ENCODE measurements at regions not wholly inside any gene's neighbourhood (a gene's known extent, or its start where the extent isn't known, plus 50 kb on each side); places are given as distances from the start of the nearest gene placed in this dataset.

- peaks cover 29% of the 10 kb centered on the region for H3K36me3 Mint-ChIP-seq
- H3K27me3 Mint-ChIP-seq (ENCODE audit: low read depth): peaks cover 7% of the 10 kb centered on the region; the same call in 1 of the 2 replicates
- no peak overlapping the region for H3K27ac Mint-ChIP-seq
- peaks cover 51% of the 10 kb centered on the region for H3K9me3 Mint-ChIP-seq
- DNase-seq (ENCODE audit: low spot score): peak; percentile 63
- peak; percentile 95 for ATAC-seq
- no peak for TF ChIP-seq TCF7 (CRISPR knock-in tag; IDR thresholded peaks at IDR 0.05; ENCODE audit: low read depth)
- TF ChIP-seq ZNF425 (CRISPR knock-in tag; conservative IDR thresholded peaks at IDR 0.05): no peak
- no peak for TF ChIP-seq AR (CRISPR knock-in tag; IDR thresholded peaks at IDR 0.05)
- no peaks in the 10 kb centered on the region; the same call in 1 of the 2 replicates for H3K4me1 Mint-ChIP-seq
- H3K4me3 Mint-ChIP-seq: no peak overlapping the region
- ChIA-PET CTCF (interaction anchor here (0.6 to 1.7 kb wide), 12 partner anchors 8 to 1176 kb away, joined by 3 to 20 read pairs (median 3); partner anchors contain the start of gene RAB12), POLR2A (no interaction called here)
Measured at GRCh38 chr18:8525692-8526091, 83.5 kb upstream of the RAB12 start.

- Mint-ChIP-seq H3K9me3 (peaks cover 51% of the 10 kb centered on the region), H3K27ac (no peak overlapping the region), H3K4me1 (no peaks in the 10 kb centered on the region; the same call in 1 of the 2 replicates), H3K4me3 (no peak overlapping the region), H3K27me3 (ENCODE audit: low read depth) (peaks cover 13% of the 10 kb centered on the region; the same call in 1 of the 2 replicates), H3K36me3 (peaks cover 29% of the 10 kb centered on the region)
- ChIA-PET CTCF (interaction anchor here (0.6 to 1.7 kb wide), 9 partner anchors 9 to 1175 kb away, joined by 3 to 20 read pairs (median 4); no protein-coding TSS in a partner anchor), POLR2A (no interaction called here)
- ATAC-seq: no peak
- no peak for DNase-seq (ENCODE audit: low spot score)
- TF ChIP-seq ZNF512 (CRISPR knock-in tag; IDR thresholded peaks at IDR 0.05; ENCODE audit: borderline replicate concordance): no peak
- TF ChIP-seq GABPB1 (CRISPR knock-in tag; IDR thresholded peaks at IDR 0.05): no peak
- TF ChIP-seq HMGA2 (CRISPR knock-in tag; IDR thresholded peaks at IDR 0.05): no peak
- TF ChIP-seq SMAD3 (CRISPR knock-in tag; IDR thresholded peaks at IDR 0.05; ENCODE audit: borderline replicate concordance): no peak
- no peak for TF ChIP-seq ERG (CRISPR knock-in tag; IDR thresholded peaks at IDR 0.05)
- TF ChIP-seq PRRX2 (CRISPR knock-in tag; IDR thresholded peaks at IDR 0.05): no peak
- TF ChIP-seq ZBTB21 (CRISPR knock-in tag; IDR thresholded peaks at IDR 0.05; ENCODE audit: borderline replicate concordance): no peak
- TF ChIP-seq PREB (CRISPR knock-in tag; IDR thresholded peaks at IDR 0.05; ENCODE audit: borderline replicate concordance): no peak
- no peak for TF ChIP-seq CREB1 (CRISPR knock-in tag; IDR thresholded peaks at IDR 0.05)
- no peak for TF ChIP-seq ZNF317 (CRISPR knock-in tag; IDR thresholded peaks at IDR 0.05; ENCODE audit: borderline replicate concordance, low read depth)
- TF ChIP-seq ZNF121 (CRISPR knock-in tag; IDR thresholded peaks at IDR 0.05): no peak
- TF ChIP-seq MYBL2 (CRISPR knock-in tag; IDR thresholded peaks at IDR 0.05): no peak
- TF ChIP-seq CTCF (IDR thresholded peaks at IDR 0.05): no peak
- no peak for TF ChIP-seq ESRRA (CRISPR knock-in tag; IDR thresholded peaks at IDR 0.05; ENCODE audit: borderline replicate concordance)
- TF ChIP-seq ZNF138 (CRISPR knock-in tag; conservative IDR thresholded peaks at IDR 0.05): no peak
- no peak for TF ChIP-seq TCF7 (CRISPR knock-in tag; IDR thresholded peaks at IDR 0.05; ENCODE audit: low read depth)
- TF ChIP-seq GTF2I (CRISPR knock-in tag; conservative IDR thresholded peaks at IDR 0.05): no peak
- TF ChIP-seq STAT6 (CRISPR knock-in tag; conservative IDR thresholded peaks at IDR 0.05; ENCODE audit: low read depth): no peak
- TF ChIP-seq ZNF396 (CRISPR knock-in tag; IDR thresholded peaks at IDR 0.05; ENCODE audit: borderline replicate concordance): no peak
Measured at GRCh38 chr18:8526332-8526731, 82.9 kb upstream of the RAB12 start.
